Stimulated activated CD8-positive, alpha-beta memory T cell treated with anti-CD3 and anti-CD28 coated beads, Interleukin-4, amount 100 ng/mL, for 24 hours (primary cell): ENCODE measurements at regions not wholly inside any gene's neighbourhood (a gene's known extent, or its start where the extent isn't known, plus 50 kb on each side); places are given as distances from the start of the nearest gene placed in this dataset.

ENCODE experiments used
- DNase-seq: peaks from one replicate; pipeline ENCODE4 v3.0.0-alpha.2; 2020; ENCODE audit warnings: low read depth

DNA sequence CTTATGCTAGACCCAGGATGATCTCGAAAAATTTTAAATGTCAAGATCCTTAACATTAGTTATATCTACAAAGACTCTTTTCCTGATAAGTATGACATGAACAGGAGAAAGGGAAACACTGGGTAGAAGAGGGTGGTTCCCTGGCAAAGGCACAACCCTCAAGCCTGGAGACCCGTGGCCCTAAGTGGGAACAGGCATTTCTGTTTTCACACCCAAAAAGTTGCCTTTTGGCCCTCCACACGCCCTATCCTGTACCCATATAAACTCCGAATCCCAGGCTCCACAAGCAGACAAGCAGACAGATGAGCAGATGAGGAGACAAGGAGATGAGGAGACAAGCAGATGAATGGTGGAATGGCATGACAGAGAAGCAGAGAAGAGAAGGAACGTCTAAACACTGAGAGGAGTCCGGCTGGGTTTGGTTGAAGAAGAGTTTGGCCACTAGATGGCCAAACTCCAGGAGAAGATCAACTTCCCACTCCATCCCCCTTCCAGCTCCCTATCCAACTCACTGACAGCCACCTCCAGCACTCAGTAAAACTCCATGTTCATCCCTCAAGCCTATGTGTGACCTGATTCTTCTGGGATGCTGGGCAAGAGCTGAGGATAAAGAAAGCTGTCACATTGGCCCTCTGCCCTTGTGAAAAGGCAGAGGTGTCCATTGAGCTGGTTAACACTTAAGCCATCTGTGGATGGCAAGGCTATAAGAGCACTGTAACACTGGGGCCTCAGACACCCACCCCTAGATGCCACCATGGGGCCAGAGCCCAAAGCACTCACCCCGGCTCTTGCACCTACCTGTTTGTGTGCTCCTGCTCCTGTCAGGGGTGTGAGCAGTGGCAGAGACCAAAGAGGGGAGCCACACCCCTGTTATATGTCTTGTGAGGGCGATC, 139.6 kb upstream of the FAM20A start:
- no peak for DNase-seq

DNA sequence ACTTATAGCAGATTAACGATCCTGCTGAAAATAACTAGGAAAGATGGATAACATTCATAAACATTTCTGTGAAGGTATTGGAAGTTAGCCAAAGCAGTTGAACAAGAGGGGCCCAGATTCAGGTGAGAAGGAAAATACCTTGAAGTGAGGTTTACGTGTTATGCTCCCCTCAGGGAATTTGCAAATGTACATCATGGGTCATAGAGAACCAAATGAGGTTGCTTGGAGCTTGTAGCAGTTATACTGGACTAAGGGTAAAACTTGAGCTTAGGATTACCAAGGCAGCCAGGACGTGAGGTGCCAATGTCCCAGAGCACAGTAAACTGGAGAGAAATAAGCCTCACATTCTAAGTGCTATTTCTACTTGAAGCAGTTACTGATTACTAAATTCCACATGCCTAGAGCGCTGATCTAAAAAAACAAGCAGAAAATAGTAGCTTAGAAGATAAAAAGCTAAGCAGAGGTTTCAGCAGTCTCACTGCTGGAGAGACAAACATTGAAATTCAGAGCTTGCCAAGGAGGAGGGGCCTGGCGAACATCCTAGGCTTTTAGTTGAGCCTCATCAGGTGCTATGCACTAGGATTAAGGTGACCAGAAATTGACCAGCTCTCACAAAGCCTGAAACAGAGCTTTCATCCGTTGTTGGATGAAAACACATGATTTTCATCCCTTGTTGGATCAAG, 136.7 kb upstream of the FAM20A start:
- no peak for DNase-seq

DNA sequence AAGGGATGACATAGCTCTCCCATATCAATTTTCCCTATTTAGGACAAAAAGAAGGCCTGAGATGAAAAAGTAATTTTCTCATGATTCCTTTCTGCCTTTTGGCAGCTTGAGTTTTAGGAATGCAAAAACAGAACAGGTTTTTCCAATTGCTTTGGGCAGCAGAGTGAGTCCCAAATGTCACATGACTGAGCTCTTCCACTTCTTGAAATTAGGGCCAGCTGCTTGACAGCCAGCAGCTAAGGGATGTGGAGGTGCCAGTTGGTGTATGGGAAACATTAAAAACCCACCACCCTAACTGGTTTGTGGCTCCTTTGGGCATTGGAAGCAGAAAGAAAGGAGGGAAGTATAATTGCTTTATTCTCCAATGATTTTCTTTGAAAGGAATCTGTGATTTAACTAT, 133.8 kb upstream of the FAM20A start:
- no peak for DNase-seq

DNA sequence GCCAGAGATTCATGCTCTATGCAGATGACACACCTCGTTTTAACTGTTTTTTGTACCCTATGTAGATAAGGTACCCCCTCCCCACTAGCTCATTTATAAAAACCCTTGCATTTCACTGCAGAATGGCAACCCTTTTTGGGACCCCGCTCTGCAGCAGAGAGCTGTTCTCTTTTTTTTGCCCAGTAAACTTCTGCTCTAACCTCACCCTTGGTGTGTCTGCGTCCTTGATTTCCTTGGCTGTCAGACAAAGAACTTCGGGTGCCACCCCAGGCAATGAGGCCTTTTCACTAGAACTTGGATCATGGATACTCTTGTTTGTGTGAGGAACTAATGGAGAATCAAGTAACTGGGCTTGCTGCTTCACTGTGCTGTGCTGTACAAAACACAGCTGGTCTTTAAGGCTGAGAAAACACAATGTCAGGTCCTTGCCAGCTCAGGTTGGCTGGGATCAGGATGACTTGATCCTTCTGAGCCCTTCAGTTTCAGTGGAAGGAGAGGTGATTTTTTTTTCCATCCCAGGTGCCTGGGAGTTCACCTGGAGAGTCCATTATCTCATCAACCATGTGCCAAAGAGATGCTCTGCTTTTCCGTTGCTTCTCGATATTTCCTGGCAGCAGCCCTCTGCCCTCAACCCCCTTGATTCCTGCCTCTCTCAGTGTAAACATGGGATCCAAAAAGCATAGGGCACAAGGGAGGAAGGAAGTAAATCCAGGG, 133.2 kb upstream of the FAM20A start:
- no peak for DNase-seq

DNA sequence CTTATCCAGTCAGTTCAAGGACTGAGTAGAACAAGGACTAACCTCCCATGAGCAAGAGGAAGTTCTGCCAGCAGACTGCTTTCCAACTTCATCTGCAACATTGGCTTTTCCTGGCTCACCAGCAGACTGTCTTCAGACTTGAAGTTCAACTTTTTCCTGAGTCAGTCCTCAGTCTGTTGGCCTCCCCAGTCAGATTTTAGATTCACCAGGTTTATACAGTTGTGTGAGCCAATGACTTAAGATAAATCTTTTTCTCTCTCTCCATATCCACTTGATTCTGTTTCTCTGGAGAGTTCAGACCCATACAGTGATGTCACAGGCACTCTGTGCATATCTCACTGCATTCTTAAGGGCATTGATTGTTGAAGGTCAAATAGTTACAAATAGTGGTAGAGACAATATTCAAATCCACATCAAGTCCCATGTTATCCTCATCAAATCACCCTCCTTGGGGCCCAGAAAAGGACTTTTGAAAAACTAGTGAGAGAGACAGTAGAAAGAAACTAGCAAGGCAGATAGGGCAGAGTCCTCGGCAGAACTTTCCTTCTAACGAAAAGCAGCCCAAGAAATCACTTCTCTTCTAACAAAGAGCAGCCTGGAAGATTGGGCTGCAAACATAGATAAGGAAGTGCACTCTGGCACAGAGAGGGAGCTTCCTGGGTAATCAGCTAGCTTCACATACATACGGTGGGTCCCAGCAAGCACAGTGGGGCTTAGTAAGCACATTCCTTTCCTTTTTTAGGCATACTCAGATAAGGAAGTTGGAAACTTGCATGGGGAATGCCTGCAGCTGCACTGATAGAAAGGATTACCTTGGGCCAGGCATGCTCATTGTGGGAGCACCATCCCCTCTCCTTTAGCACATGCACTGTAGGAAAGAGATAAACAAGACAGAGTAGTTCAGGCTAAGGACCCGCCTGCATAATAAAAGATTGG, 132.3 kb upstream of the FAM20A start:
- DNase-seq: no peak

DNA sequence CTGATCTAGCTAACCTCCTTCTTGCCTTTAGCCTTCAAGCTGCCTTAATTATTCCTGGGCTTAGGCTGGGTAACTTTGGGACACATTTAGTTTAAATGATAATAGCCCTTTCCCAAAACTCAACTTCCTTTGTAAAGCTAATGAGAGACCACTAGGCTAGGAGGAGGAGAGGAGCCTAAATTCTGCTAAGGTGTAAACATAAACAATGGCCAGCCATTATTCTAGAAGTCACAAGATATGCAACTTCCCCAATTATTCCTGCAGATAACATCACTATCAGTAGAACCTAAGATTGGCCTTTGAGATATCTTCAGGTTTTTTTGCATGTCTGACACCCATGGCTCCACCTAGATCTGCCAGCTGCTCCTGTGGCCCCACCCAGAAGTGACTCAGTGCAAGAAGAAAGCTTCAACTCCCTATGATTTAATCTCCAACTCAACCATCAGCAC, 131.2 kb upstream of the FAM20A start:
- DNase-seq: no peak

DNA sequence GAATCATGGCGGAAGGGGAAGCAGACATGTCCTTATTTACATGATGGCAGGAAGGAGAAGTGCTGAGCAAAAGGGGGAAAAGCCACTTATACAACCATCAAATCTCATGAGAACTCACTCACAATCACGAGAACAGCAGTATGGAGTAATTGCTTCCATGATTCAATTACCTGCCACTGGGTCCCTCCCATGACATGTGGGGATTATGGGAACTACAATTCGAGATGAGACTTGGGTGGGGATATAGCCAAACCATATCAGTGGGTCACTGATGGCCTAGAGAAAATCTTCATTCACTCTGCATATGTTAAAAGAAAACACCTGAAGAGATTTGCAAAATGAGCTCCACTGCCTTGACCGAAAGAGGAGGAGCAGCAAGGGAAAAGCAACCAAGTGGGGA, 130.3 kb upstream of the FAM20A start:
- DNase-seq: no peak

DNA sequence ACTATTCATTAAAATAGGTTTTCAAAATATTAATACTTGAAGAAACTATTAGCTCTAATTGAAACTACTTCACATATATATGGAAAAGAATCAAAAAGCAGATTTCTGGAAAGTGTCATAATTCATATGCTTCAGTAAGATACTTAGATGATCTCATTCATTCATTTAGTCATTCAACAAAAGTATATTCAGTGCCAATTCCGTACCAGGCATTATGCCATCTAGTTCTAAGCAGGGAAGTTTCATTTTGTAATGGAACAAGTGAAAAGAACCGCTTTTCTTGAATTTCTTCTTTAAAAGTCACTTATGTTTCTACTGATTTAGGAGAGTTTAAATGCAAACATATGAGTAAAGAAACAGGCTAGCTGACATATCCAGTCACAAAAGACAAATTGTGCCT, 118.3 kb upstream of the FAM20A start:
- no peak for DNase-seq

DNA sequence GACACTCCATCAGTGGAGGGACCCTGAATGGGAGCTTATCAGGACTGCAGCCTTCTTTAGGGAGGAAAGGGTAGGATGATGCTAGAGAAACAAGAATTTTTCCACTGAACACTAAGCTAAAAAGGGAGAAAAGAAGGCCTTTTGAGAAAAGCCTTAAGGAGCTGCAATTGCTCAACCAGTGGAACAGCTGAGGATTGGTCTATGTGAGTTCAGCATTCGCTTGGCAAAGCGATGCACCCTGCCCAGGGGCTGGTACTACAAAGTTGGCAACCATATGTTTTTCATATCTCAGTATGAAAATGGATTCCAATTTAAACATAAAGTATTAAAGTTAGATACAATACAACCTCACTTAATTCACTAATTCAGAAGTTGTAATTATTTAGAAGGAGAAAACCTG, 117.8 kb upstream of the FAM20A start:
- no peak for DNase-seq

DNA sequence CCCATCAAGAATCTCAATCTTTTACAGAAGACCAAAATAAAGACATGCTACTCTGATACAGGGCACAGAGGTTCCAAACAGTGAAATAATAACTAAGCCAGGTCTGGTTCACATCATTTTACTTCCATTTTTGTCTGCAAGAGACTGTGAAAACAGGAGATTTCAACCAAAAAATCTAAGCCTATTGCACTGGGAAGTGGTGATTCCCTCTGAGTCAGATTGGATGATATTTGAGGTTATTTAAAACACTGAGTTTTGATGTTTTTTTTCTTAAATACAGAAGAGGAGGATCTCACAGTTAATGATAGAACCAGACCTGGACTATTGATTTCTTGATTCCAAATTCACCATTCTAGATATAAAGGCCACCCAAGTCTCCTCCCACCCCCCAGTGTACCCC, 117.3 kb upstream of the FAM20A start:
- DNase-seq: no peak

DNA sequence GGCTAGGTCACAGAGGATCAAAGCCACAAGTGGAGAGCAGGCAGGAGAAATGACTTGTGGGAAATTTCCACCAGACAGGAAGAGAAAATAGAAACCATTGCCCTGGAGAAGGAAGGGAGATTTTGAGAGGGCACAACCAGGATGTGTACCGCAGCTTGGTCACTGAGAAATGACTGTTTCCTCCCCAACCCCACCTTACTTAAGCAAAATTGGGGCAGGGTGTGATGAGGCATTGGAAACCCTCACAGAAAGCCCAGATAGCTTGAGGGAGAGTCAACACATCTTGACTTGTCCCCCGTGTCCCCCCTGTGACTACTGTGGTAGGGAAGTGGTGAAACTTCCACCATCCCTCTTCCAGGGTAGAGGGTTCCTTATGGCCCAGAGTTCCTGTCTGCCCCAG, 113.5 kb upstream of the FAM20A start:
- no peak for DNase-seq

DNA sequence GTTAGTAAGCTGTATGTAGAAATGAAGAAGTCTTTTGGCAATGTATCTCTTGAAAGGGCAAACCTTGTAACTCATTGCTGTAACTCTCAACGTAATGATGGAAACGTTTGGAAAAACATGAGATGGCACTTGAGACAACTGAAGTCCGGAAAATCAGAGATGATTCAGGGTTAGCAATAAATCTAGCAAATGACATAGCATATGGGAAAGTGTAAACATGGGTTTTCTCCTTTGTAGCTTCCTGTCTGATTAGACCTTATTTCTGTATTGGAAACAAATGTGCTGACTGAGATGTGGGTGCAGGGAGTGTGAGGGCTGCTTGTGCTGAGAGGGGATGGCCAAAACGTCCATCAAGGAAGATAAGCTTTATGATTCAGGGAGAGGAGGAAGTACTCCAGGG, 110.7 kb upstream of the FAM20A start:
- DNase-seq: no peak

DNA sequence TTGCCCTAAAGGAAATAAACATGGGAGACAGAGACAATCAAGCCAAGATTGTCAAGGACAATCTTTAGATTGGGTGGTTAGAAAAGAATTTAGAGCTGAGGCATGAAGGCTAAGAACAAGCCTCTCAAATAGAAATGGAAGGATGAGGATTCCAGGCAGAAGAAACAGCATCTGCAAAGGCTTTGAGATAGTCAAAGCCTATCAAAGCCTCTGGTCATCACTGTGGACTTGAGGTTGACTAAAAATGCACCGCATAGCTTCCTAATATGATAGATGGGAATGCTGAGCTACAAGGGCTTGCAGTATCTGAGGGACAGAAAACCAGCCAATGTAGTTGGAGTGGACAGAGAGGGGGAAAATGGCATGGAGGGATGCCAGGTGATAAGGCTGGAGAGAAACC, 109.8 kb upstream of the FAM20A start:
- no peak for DNase-seq

DNA sequence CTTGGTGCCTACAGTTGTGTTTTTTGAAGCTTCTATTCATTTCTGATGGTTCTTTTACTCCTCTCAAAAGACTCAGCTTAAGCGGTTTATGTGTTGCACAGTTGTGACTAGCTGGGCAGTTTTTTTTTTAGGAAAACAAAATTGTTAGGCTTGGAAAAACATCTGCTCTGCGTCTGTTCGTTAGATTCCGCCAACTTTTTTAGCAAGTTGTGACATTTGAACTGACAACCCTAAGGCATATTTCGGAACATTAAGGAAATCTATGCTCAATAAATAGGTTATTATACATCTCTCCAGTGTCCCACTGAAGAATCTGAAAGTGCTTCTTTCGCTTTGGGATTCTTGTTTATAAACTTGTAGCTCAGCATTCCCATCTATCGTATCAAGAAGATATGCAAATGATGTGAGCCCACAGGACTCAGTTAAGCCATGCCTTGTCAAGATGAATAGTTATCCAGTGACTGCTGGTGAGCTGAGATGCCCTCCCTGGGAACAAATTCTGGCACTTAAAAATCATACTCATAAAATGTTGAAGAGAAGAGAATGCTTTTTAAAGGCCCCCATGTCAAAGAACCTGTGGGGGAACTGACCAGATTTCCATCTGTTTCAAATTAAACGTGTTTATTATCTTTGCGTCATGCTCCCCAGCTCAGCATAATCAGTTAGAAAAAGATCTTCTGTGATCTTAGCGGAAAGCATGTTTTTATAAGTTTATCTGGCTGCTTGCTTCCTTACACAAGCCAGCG, 109.0 kb upstream of the FAM20A start:
- DNase-seq: no peak

DNA sequence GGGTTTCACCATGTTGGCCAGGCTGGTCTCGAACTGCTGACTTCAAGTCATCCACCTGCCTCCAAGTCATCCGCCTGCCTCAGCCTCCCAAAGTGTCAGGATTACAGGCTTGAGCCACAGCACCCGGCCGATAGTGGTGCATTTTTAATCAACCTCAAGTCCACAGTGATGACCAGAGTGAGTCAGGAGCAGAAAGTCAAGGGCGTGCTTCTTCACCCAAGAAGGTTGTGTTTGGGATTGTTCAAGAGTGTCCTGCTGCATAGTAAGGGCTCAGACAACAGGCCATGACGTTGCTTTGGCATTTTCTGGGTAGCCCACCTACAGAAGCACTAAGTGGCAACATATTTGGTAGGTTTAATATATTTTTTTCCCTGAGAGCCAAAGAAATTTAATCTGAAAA, 108.3 kb upstream of the FAM20A start:
- DNase-seq: no peak

DNA sequence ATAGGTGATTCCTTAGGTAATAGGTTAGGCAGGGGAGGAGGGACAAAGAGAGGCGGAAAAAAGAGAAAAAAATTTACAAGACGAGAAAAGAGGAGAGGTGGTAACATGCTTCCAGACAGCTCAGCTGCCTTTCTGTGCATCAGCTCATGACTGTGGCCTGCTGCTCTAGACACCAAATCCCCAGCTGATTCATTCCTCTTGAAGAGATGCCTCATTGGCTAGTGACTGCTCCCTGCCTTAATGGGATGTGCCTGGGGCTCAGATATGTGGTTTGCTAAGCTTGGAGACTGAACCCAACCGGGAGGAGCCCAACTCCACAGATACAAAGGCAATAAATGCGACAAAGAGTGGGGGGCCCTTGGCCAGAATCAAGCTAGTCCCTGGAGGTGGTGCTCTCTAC, 105.9 kb upstream of the FAM20A start:
- DNase-seq: no peak

DNA sequence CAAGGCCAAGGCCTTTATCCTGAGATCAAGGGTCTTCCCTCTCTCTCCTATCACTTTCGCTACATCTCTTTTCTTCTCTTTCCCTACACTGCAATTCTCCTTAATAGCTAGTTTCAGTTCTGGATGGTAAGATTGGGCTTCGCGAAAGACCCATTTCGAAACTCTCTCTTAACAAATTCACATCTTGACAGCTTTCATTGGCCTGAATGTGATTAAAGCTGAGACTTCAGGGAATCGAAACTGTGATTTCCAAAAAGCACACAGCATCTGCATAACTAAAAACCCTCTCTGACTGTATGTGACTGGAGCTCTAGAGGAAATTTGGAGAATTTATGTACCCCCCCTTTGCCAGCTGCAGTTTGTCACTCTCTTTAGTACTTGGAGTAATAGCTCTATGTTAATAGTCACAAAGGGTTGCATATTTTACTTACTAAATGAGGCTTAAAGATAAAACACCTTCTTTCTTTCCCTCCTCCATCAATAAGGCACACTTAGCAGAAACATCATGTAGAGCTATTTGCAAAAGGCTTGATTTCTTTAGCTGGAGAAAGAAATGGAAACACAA, 105.3 kb upstream of the FAM20A start:
- DNase-seq: no peak

DNA sequence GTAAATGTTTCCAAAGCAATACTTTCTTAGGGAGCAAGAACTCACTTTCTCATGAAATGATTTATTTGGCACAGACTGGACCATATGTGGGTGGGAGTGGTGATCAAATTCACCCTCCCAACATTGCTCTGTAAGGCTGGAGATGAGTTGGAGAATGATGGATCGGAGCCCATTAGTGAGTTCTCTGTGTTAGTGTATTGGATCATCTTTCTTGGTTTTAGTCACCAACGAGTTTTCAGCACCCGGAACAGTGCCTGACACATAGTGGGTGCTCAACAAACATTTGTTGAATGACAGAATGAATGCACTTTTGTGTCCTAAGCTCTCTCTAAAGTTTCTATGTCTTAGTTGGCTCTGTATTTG, 104.5 kb upstream of the FAM20A start:
- no peak for DNase-seq

DNA sequence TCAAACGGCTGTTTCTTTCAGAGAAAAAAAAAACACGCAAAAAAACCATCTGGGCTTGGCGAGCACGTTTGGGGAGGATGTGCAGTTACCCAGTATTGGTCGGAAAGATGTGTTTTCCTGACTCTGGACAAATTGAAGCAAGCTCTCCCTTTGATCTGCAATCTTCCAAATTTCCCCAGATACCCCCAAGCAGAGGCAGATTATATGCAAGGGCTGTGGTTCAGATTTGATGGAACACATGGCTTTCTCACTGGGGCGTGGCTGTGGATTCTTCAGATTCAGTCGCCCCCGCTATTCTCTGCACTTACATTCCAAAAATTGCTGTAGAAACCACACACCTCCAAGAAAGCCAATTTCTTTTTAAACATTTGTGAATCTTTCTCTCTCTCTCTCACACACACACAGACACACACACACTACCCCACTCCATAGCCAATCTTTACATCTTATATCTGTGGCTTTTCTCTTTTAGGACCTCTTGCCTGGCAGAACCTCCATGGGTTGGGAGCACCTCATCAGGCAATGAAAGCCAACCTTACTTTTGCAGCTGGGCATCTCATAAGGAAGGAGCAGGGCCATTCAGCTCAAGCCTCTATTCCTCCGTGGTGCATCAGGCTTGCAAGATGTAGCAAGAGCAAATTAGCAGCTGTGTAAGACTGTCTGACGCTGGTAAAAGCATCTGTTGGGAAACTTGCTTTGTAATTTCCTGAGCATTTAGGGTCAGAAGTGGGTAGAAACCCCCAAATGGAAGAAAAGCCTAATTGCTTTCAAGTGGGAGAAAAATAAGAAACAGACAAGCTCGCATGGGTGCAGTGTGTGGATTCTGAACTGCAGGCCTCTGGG, 103.9 kb upstream of the FAM20A start:
- DNase-seq: no peak

DNA sequence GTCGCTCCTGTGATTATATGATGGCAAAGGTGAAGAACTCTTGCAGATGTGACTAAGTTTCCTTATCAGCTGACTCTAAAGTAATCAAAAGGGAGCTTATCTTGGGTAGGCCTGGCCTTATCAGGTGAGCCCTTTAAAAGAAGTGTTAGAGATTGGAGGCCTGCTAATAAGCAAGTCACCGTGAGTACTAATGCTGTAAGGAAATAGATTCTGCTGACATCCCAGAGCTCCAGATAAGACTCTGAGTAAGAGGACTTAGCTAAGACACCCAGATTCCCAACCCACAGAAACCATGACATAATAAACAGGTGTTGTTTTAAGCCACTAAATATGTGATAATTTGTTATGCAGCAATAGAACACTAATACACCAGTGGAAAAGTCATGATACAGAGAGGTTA, 99.9 kb upstream of the FAM20A start:
- DNase-seq: no peak
